Spleen (tissue), 7 donors: ENCODE measurements at regions not wholly inside any gene's neighbourhood (a gene's known extent, or its start where the extent isn't known, plus 50 kb on each side); places are given as distances from the start of the nearest gene placed in this dataset.

Experiments used
- CTCF ChIP-seq, 11 experiments: fragments of 200-600 bp in 7 of 11; fragments of 450-650 bp in 4 of 11; sonication (generic) in 4 of 11; IDR thresholded peaks in 8 of 11; conservative IDR thresholded peaks in 3 of 11; 1 replicate in 7 of 11; 2 replicates in 4 of 11; pipeline versions ENCODE4 v1.4.0 to v1.8.0; 2016 to 2021; ENCODE audit warnings: antibody characterized with exemption in 11 of 11, inconsistent platforms in 4 of 11, mild to moderate bottlenecking in 1 of 11
- POLR2A ChIP-seq, 3 donors: fragments of 450-650 bp; IDR thresholded peaks; one replicate each; pipeline ENCODE4 v1.5.1; 2017; ENCODE audit warnings: antibody characterized with exemption in 3 of 3, mild to moderate bottlenecking in 1 of 3
- donor health status: DM: no; HTN: no; CAD: no; lungs with moderate emphysema.
- donor health status: DM: no; HTN: no; CAD: no.
- donor health status: DM: no; HTN: no; CAD: no.

- no peak for TF ChIP-seq CTCF (IDR thresholded peaks at IDR 0.05 in 8 of 11, conservative IDR thresholded peaks at IDR 0.05 in 3 of 11)
- TF ChIP-seq POLR2A (IDR thresholded peaks at IDR 0.05): no peak
Measured at GRCh38 chr1:71276466-71276865, 195.6 kb upstream of the ZRANB2 start.
